ENCODE measurements at regions not wholly inside any gene's neighbourhood (a gene's known extent, or its start where the extent isn't known, plus 50 kb on each side); places are given as distances from the start of the nearest gene placed in this dataset.

- no peak for FAIRE-seq
- TF ChIP-seq TAF1 (IDR thresholded peaks at IDR 0.05; ENCODE audit: low read depth, low read length) (no peak), POLR2A (IDR thresholded peaks at IDR 0.05; ENCODE audit: low read depth, low read length) (no peak), POLR2AphosphoS5 (IDR thresholded peaks at IDR 0.05; ENCODE audit: low read depth, low read length) (no peak), SPI1 (IDR thresholded peaks at IDR 0.05; ENCODE audit: low read depth, low read length) (no peak), PAX5 (IDR thresholded peaks at IDR 0.05; ENCODE audit: insufficient read depth, low read length, severe bottlenecking) (no peak), POU2F2 (IDR thresholded peaks at IDR 0.05; ENCODE audit: low read depth, low read length) (no peak)
- no peak for DNase-seq (ENCODE audit: insufficient read length, low spot score)
These were observed 77.4 kb upstream of the CD93 start for GRCh38 chr20:23163562-23163961.

GRCh38 chr20:23162887-23163286 lies 76.8 kb upstream of the CD93 start:
- DNase-seq (ENCODE audit: insufficient read length, low spot score) (no peak), FAIRE-seq (no peak)
- no peak for TF ChIP-seq POU2F2 (IDR thresholded peaks at IDR 0.05; ENCODE audit: low read depth, low read length)

- FAIRE-seq (no peak), DNase-seq (ENCODE audit: insufficient read length, low spot score) (no peak)
- TF ChIP-seq TAF1 (IDR thresholded peaks at IDR 0.05; ENCODE audit: low read depth, low read length), result no peak
These were observed 76.0 kb upstream of the CD93 start for GRCh38 chr20:23161968-23162696.

GRCh38 chr20:23161244-23161891 lies 75.2 kb upstream of the CD93 start:
- TF ChIP-seq TAF1 (IDR thresholded peaks at IDR 0.05; ENCODE audit: low read depth, low read length), result no peak
- no peak for TF ChIP-seq POLR2A (IDR thresholded peaks at IDR 0.05; ENCODE audit: low read depth, low read length)
- no peak for TF ChIP-seq POLR2AphosphoS5 (IDR thresholded peaks at IDR 0.05; ENCODE audit: low read depth, low read length)
- no peak for TF ChIP-seq SPI1 (IDR thresholded peaks at IDR 0.05; ENCODE audit: low read depth, low read length)
- TF ChIP-seq POU2F2 (IDR thresholded peaks at IDR 0.05; ENCODE audit: low read depth, low read length), result no peak
- TF ChIP-seq PAX5 (IDR thresholded peaks at IDR 0.05; ENCODE audit: insufficient read depth, low read length, severe bottlenecking), result no peak
- FAIRE-seq (no peak), DNase-seq (ENCODE audit: insufficient read length, low spot score) (no peak)

- TF ChIP-seq POU2F2 (IDR thresholded peaks at IDR 0.05; ENCODE audit: low read depth, low read length) (no peak), PAX5 (IDR thresholded peaks at IDR 0.05; ENCODE audit: insufficient read depth, low read length, severe bottlenecking) (no peak)
- DNase-seq (ENCODE audit: insufficient read length, low spot score) (no peak), FAIRE-seq (no peak)
These were observed 74.6 kb upstream of the CD93 start for GRCh38 chr20:23160536-23161243.

- FAIRE-seq, result no peak
- DNase-seq (ENCODE audit: insufficient read length, low spot score), result no peak
- TF ChIP-seq POLR2AphosphoS5 (IDR thresholded peaks at IDR 0.05; ENCODE audit: low read depth, low read length), result no peak
- no peak for TF ChIP-seq POU2F2 (IDR thresholded peaks at IDR 0.05; ENCODE audit: low read depth, low read length)
- no peak for TF ChIP-seq POLR2A (IDR thresholded peaks at IDR 0.05; ENCODE audit: low read depth, low read length)
- TF ChIP-seq SPI1 (IDR thresholded peaks at IDR 0.05; ENCODE audit: low read depth, low read length), result no peak
These were observed 73.8 kb upstream of the CD93 start for GRCh38 chr20:23159947-23160318.

- TF ChIP-seq POLR2A (IDR thresholded peaks at IDR 0.05; ENCODE audit: low read depth, low read length) (no peak), PAX5 (IDR thresholded peaks at IDR 0.05; ENCODE audit: insufficient read depth, low read length, severe bottlenecking) (no peak), SPI1 (IDR thresholded peaks at IDR 0.05; ENCODE audit: low read depth, low read length) (0 out of 2 replicates have a peak, but pooled peaks have one; percentile 15), TAF1 (IDR thresholded peaks at IDR 0.05; ENCODE audit: low read depth, low read length) (no peak), POLR2AphosphoS5 (IDR thresholded peaks at IDR 0.05; ENCODE audit: low read depth, low read length) (no peak), POU2F2 (IDR thresholded peaks at IDR 0.05; ENCODE audit: low read depth, low read length) (no peak)
- FAIRE-seq (no peak), DNase-seq (ENCODE audit: insufficient read length, low spot score) (no peak)
These were observed 73.3 kb upstream of the CD93 start for GRCh38 chr20:23159256-23159946.

GRCh38 chr20:23157734-23158133 lies 71.6 kb upstream of the CD93 start:
- TF ChIP-seq POLR2A (IDR thresholded peaks at IDR 0.05; ENCODE audit: low read depth, low read length) (no peak), POU2F2 (IDR thresholded peaks at IDR 0.05; ENCODE audit: low read depth, low read length) (no peak), SPI1 (IDR thresholded peaks at IDR 0.05; ENCODE audit: low read depth, low read length) (no peak), PAX5 (IDR thresholded peaks at IDR 0.05; ENCODE audit: insufficient read depth, low read length, severe bottlenecking) (no peak), POLR2AphosphoS5 (IDR thresholded peaks at IDR 0.05; ENCODE audit: low read depth, low read length) (no peak), TAF1 (IDR thresholded peaks at IDR 0.05; ENCODE audit: low read depth, low read length) (no peak)
- DNase-seq (ENCODE audit: insufficient read length, low spot score), result no peak
- FAIRE-seq, result no peak

GRCh38 chr20:23156842-23157423 lies 70.8 kb upstream of the CD93 start:
- TF ChIP-seq SPI1 (IDR thresholded peaks at IDR 0.05; ENCODE audit: low read depth, low read length) (no peak), POLR2AphosphoS5 (IDR thresholded peaks at IDR 0.05; ENCODE audit: low read depth, low read length) (no peak), PAX5 (IDR thresholded peaks at IDR 0.05; ENCODE audit: insufficient read depth, low read length, severe bottlenecking) (no peak), POLR2A (IDR thresholded peaks at IDR 0.05; ENCODE audit: low read depth, low read length) (no peak), TAF1 (IDR thresholded peaks at IDR 0.05; ENCODE audit: low read depth, low read length) (no peak), POU2F2 (IDR thresholded peaks at IDR 0.05; ENCODE audit: low read depth, low read length) (no peak)
- DNase-seq (ENCODE audit: insufficient read length, low spot score), result no peak
- no peak for FAIRE-seq

Data from GM12891 (cell line).